Endothelial cell (in vitro differentiated cells): ENCODE measurements at regions not wholly inside any gene's neighbourhood (a gene's known extent, or its start where the extent isn't known, plus 50 kb on each side); places are given as distances from the start of the nearest gene placed in this dataset.

Source experiments
- DNase-seq: peaks from one replicate; pipeline ENCODE4 v3.0.0; 2021; ENCODE audit warnings: low spot score
- H3K27ac Mint-ChIP-seq: one replicate; pipeline ENCODE4 v1.8.0; 2021; ENCODE audit warnings: mixed read lengths, inconsistent platforms; ENCODE audit not compliant: unreplicated experiment
- H3K27me3 Mint-ChIP-seq: one replicate; pipeline ENCODE4 v1.8.0; 2021; ENCODE audit warnings: mild to moderate bottlenecking, moderate library complexity, mixed read lengths, inconsistent platforms; ENCODE audit not compliant: unreplicated experiment
- H3K36me3 Mint-ChIP-seq: one replicate; pipeline ENCODE4 v1.8.0; 2021; ENCODE audit warnings: mild to moderate bottlenecking, low read depth, mixed read lengths, inconsistent platforms; ENCODE audit not compliant: unreplicated experiment
- H3K4me1 Mint-ChIP-seq: one replicate; pipeline ENCODE4 v1.8.0; 2021; ENCODE audit warnings: mild to moderate bottlenecking, mixed read lengths, inconsistent platforms; ENCODE audit not compliant: unreplicated experiment
- H3K4me3 Mint-ChIP-seq: one replicate; pipeline ENCODE4 v1.8.0; 2021; ENCODE audit warnings: mild to moderate bottlenecking, mixed read lengths, inconsistent platforms; ENCODE audit not compliant: unreplicated experiment
- H3K9me3 Mint-ChIP-seq: one replicate; pipeline ENCODE4 v1.8.0; 2021; ENCODE audit warnings: mixed read lengths, inconsistent platforms; ENCODE audit not compliant: unreplicated experiment
- CTCF ChIP-seq: fragments of 200-600 bp; sonication (generic); IDR thresholded peaks from one replicate; pipeline ENCODE4 v1.5.0; 2021; ENCODE audit warnings: antibody characterized with exemption; ENCODE audit not compliant: unreplicated experiment

DNA sequence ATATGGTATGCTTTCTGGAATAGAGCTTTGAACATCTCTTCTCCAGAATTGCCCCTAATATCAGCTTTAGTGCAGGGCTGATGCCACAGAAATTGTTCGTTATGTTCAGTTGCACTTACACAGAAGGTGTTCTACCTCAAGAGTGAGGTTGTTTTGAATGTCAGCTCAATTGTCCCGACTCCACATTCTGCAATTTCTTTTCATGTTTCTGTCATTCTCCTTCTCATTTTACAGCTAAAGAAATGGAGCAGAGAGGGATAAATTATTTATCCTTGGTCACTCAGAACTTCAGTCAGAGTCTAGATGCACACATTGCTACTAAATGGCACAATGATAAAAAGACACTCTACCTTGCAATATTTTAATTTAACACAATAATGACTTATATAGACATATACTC, 137.0 kb upstream of the CCN2 start:
- H3K27ac Mint-ChIP-seq, result no peak overlapping the region
- no peaks in the 10 kb centered on the region for H3K36me3 Mint-ChIP-seq
- H3K4me1 Mint-ChIP-seq, result no peaks in the 10 kb centered on the region
- H3K9me3 Mint-ChIP-seq, result no peaks in the 10 kb centered on the region
- DNase-seq, result no peak
- H3K27me3 Mint-ChIP-seq, result no peaks in the 10 kb centered on the region
- TF ChIP-seq CTCF, result no peak
- no peak overlapping the region for H3K4me3 Mint-ChIP-seq

DNA sequence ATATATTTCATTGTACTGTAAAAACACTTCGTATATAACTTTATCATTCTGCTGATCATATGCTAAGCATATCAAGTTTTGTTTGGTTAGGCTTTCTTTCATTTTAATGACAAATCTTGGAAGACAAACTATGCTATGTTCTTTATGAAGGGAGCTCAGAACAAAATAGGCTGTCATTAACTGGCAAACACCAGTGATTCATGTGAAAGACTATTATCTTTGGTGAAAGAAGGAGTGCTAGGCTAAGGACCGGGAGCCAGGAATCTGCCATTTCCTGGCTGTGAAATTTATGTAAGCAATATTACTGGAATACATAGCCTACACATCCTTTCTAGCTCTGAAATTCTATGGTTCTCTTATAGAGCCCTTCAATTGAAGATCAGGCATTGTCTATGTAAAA, 136.2 kb upstream of the CCN2 start:
- no peaks in the 10 kb centered on the region for H3K4me1 Mint-ChIP-seq
- H3K36me3 Mint-ChIP-seq, result no peaks in the 10 kb centered on the region
- TF ChIP-seq CTCF, result no peak
- no peaks in the 10 kb centered on the region for H3K27me3 Mint-ChIP-seq
- no peak overlapping the region for H3K27ac Mint-ChIP-seq
- no peaks in the 10 kb centered on the region for H3K9me3 Mint-ChIP-seq
- no peak for DNase-seq
- H3K4me3 Mint-ChIP-seq, result no peak overlapping the region

GRCh38 chr6:132085731-132086130, 134.6 kb upstream of the CCN2 start:
- H3K36me3 Mint-ChIP-seq, result no peaks in the 10 kb centered on the region
- no peak for TF ChIP-seq CTCF
- DNase-seq, result no peak
- H3K4me3 Mint-ChIP-seq, result no peak overlapping the region
- no peaks in the 10 kb centered on the region for H3K9me3 Mint-ChIP-seq
- H3K4me1 Mint-ChIP-seq, result peaks cover 6% of the 10 kb centered on the region
- no peak overlapping the region for H3K27ac Mint-ChIP-seq
- H3K27me3 Mint-ChIP-seq, result no peaks in the 10 kb centered on the region

GRCh38 chr6:132084811-132085509, 133.8 kb upstream of the CCN2 start:
- no peak for DNase-seq
- no peak overlapping the region for H3K27ac Mint-ChIP-seq
- no peak for TF ChIP-seq CTCF
- H3K4me3 Mint-ChIP-seq, result no peak overlapping the region
- H3K36me3 Mint-ChIP-seq, result no peaks in the 10 kb centered on the region
- no peaks in the 10 kb centered on the region for H3K9me3 Mint-ChIP-seq
- no peaks in the 10 kb centered on the region for H3K27me3 Mint-ChIP-seq
- H3K4me1 Mint-ChIP-seq, result peaks cover 6% of the 10 kb centered on the region

DNA sequence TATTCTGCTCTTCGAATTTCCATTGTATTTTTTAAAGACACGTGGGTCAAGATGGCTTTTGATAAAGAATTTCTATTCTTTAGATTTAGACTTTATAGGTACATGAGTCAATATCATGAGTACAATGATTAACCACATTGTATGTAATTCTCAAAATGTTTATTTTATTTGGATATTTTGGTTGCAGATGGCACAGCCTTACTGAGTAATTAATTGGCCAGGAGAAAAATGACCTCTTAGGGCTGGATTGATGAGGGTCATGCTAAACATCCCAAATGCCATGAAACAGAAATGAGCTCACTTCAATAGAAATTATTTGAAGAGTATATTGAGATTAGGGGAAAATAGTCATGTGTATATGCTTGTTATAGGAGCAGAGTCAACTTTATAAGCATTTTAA, 131.2 kb upstream of the CCN2 start:
- no peak overlapping the region for H3K27ac Mint-ChIP-seq
- H3K27me3 Mint-ChIP-seq, result no peaks in the 10 kb centered on the region
- no peak for TF ChIP-seq CTCF
- peaks cover 6% of the 10 kb centered on the region for H3K4me1 Mint-ChIP-seq
- DNase-seq, result no peak
- H3K36me3 Mint-ChIP-seq, result no peaks in the 10 kb centered on the region
- no peaks in the 10 kb centered on the region for H3K9me3 Mint-ChIP-seq
- no peak overlapping the region for H3K4me3 Mint-ChIP-seq
